Trophoblast cell (in vitro differentiated cells and primary cell): ENCODE measurements at regions not wholly inside any gene's neighbourhood (a gene's known extent, or its start where the extent isn't known, plus 50 kb on each side); places are given as distances from the start of the nearest gene placed in this dataset.

Experiments used
- DNase-seq, 2 donors: peaks; one replicate each; pipeline ENCODE4 v3.0.0-alpha.2; 2016
- H2AFZ ChIP-seq: 2 replicates; pipeline ENCODE4 v1.6.1; 2013; ENCODE audit warnings: low read length, moderate library complexity, mild to moderate bottlenecking; ENCODE audit not compliant: insufficient read depth, poor library complexity
- H2AK5ac ChIP-seq: 2 replicates; pipeline ENCODE4 v1.6.1; 2013; ENCODE audit warnings: mild to moderate bottlenecking, low read length
- H2BK120ac ChIP-seq: 2 replicates; pipeline ENCODE4 v1.6.1; 2013; ENCODE audit warnings: low read length, mild to moderate bottlenecking, moderate library complexity; ENCODE audit not compliant: insufficient read depth, poor library complexity
- H2BK12ac ChIP-seq: 2 replicates; pipeline ENCODE4 v1.6.1; 2013; ENCODE audit warnings: mild to moderate bottlenecking, low read length, moderate library complexity
- H2BK5ac ChIP-seq: 2 replicates; pipeline ENCODE4 v1.6.1; 2013; ENCODE audit warnings: low read length, low read depth, moderate library complexity, mild to moderate bottlenecking; ENCODE audit not compliant: poor library complexity
- H3K14ac ChIP-seq: 2 replicates; pipeline ENCODE4 v1.6.1; 2013; ENCODE audit warnings: mild to moderate bottlenecking, low read length
- H3K18ac ChIP-seq: 2 replicates; pipeline ENCODE4 v1.6.1; 2013; ENCODE audit warnings: mild to moderate bottlenecking, low read length
- H3K23ac ChIP-seq: 2 replicates; pipeline ENCODE4 v1.6.1; 2013; ENCODE audit warnings: low read length
- H3K27ac ChIP-seq: 2 replicates; pipeline ENCODE4 v1.5.1; 2013; ENCODE audit warnings: low read depth, mild to moderate bottlenecking, inconsistent platforms, low read length, moderate library complexity
- H3K27me3 ChIP-seq: 2 replicates; pipeline ENCODE4 v1.6.1; 2013; ENCODE audit warnings: inconsistent platforms, mild to moderate bottlenecking, low read length, moderate library complexity; ENCODE audit not compliant: insufficient read depth
- H3K36me3 ChIP-seq, 2 experiments: 1 replicate in 1 of 2; 2 replicates in 1 of 2; pipeline ENCODE4 v1.6.1; 2013; ENCODE audit warnings: low read length in 2 of 2, mild to moderate bottlenecking in 2 of 2, moderate library complexity in 1 of 2; ENCODE audit not compliant: insufficient read depth in 2 of 2, control insufficient read depth in 1 of 2
- H3K4ac ChIP-seq: 2 replicates; pipeline ENCODE4 v1.6.1; 2013; ENCODE audit warnings: low read depth, mild to moderate bottlenecking, low read length, moderate library complexity
- H3K4me1 ChIP-seq, 2 experiments: 1 replicate in 1 of 2; 2 replicates in 1 of 2; pipeline ENCODE4 v1.6.1; 2013; ENCODE audit warnings: low read length in 2 of 2, mild to moderate bottlenecking in 2 of 2, moderate library complexity in 1 of 2; ENCODE audit not compliant: insufficient read depth in 2 of 2, control insufficient read depth in 1 of 2
- H3K4me2 ChIP-seq: 2 replicates; pipeline ENCODE4 v1.6.1; 2013; ENCODE audit warnings: inconsistent platforms, mild to moderate bottlenecking, low read length, moderate library complexity
- H3K4me3 ChIP-seq: 2 replicates; pipeline ENCODE4 v1.5.1; 2013; ENCODE audit warnings: mild to moderate bottlenecking, low read depth, low read length, inconsistent platforms
- H3K79me1 ChIP-seq: one replicate; pipeline ENCODE4 v1.6.1; 2013; ENCODE audit warnings: low read length
- H3K79me2 ChIP-seq: 2 replicates; pipeline ENCODE4 v1.6.1; 2013; ENCODE audit warnings: low read length, mild to moderate bottlenecking; ENCODE audit not compliant: control insufficient read depth, insufficient read depth, poor library complexity
- H3K9ac ChIP-seq: 2 replicates; pipeline ENCODE4 v1.6.1; 2013; ENCODE audit warnings: mild to moderate bottlenecking, low read length
- H3K9me3 ChIP-seq: 2 replicates; pipeline ENCODE4 v1.6.1; 2013; ENCODE audit warnings: low read depth, mild to moderate bottlenecking, control low read depth, inconsistent platforms, low read length; ENCODE audit not compliant: insufficient read depth
- H4K12ac ChIP-seq: 2 replicates; pipeline ENCODE4 v1.6.1; 2013; ENCODE audit warnings: low read depth, mild to moderate bottlenecking, low read length, moderate library complexity
- H4K8ac ChIP-seq: 2 replicates; pipeline ENCODE4 v1.6.1; 2013; ENCODE audit warnings: low read depth, mild to moderate bottlenecking, low read length, moderate library complexity
- H4K91ac ChIP-seq: one replicate; pipeline ENCODE4 v1.6.1; 2013; ENCODE audit warnings: low read depth, mild to moderate bottlenecking, low read length, moderate library complexity
- WGBS: extraction: QIAGEN DNeasy Blood & Tissue Kit; methylation state at CpG from one replicate; pipeline ENCODE4 v1.1.7; 2013; ENCODE audit warnings: missing lambda C conversion rate; ENCODE audit not compliant: insufficient read length, insufficient coverage; ENCODE audit errors: extremely low coverage; 5-methylcytosine and 5-hydroxymethylcytosine counted together

- no peak overlapping the region for H4K12ac ChIP-seq
- no peaks in the 10 kb centered on the region for H3K79me2 ChIP-seq
- no peak overlapping the region for H3K14ac ChIP-seq
- no peak overlapping the region for H2AK5ac ChIP-seq
- no peak overlapping the region for H3K23ac ChIP-seq
- H3K9me3 ChIP-seq = peaks cover 3% of the 10 kb centered on the region
- no peak overlapping the region for H4K8ac ChIP-seq
- H2BK5ac ChIP-seq = no peak overlapping the region
- no peak overlapping the region for H3K9ac ChIP-seq
- H3K4me1 ChIP-seq = no peaks in the 10 kb centered on the region
- H3K79me1 ChIP-seq = no peaks in the 10 kb centered on the region
- WGBS = no CpG with 5 or more reads among the region's 1 CpG
- no peak overlapping the region for H3K18ac ChIP-seq
- no peaks in the 10 kb centered on the region for H3K27me3 ChIP-seq
- H2BK12ac ChIP-seq = no peak overlapping the region
- no peak for DNase-seq
- no peak overlapping the region for H3K4me3 ChIP-seq
- H2BK120ac ChIP-seq = no peak overlapping the region
- no peak overlapping the region for H4K91ac ChIP-seq
- H3K27ac ChIP-seq = no peak overlapping the region
- H2AFZ ChIP-seq = no peak overlapping the region
- H3K36me3 ChIP-seq = no peaks in the 10 kb centered on the region
- H3K4ac ChIP-seq = no peak overlapping the region
- H3K4me2 ChIP-seq = no peak overlapping the region
These were observed 884.3 kb upstream of the TSPY4 start for GRCh38 chrY:8452963-8453362.

- Histone ChIP-seq H3K4me1 (no peaks in the 10 kb centered on the region), H3K9me3 (no peaks in the 10 kb centered on the region), H3K36me3 (no peaks in the 10 kb centered on the region), H3K18ac (no peak overlapping the region), H3K4me2 (no peak overlapping the region), H4K8ac (no peak overlapping the region), H3K4ac (no peak overlapping the region), H3K27me3 (no peaks in the 10 kb centered on the region), H2AK5ac (no peak overlapping the region), H3K9ac (no peak overlapping the region), H3K14ac (no peak overlapping the region), H3K79me2 (no peaks in the 10 kb centered on the region), H3K79me1 (no peaks in the 10 kb centered on the region), H3K23ac (no peak overlapping the region), H4K91ac (no peak overlapping the region), H2AFZ (no peak overlapping the region), H4K12ac (no peak overlapping the region), H3K27ac (no peak overlapping the region), H3K4me3 (no peak overlapping the region), H2BK5ac (no peak overlapping the region), H2BK120ac (no peak overlapping the region), H2BK12ac (no peak overlapping the region)
- DNase-seq = no peak
These were observed 870.5 kb upstream of the TSPY4 start for GRCh38 chrY:8466813-8467212.

GRCh38 chrY:8470249-8470648 is 867.0 kb upstream of the TSPY4 start:
- H3K14ac ChIP-seq = no peak overlapping the region
- no peak overlapping the region for H2BK5ac ChIP-seq
- H4K8ac ChIP-seq = no peak overlapping the region
- H3K9me3 ChIP-seq = no peaks in the 10 kb centered on the region
- no peak overlapping the region for H3K27ac ChIP-seq
- H4K91ac ChIP-seq = no peak overlapping the region
- H3K4ac ChIP-seq = no peak overlapping the region
- no peak overlapping the region for H2AK5ac ChIP-seq
- H3K9ac ChIP-seq = no peak overlapping the region
- no peak overlapping the region for H2AFZ ChIP-seq
- no peaks in the 10 kb centered on the region for H3K4me1 ChIP-seq
- no peaks in the 10 kb centered on the region for H3K27me3 ChIP-seq
- H3K4me3 ChIP-seq = no peak overlapping the region
- no peak overlapping the region for H3K18ac ChIP-seq
- H2BK120ac ChIP-seq = no peak overlapping the region
- no peaks in the 10 kb centered on the region for H3K79me1 ChIP-seq
- no peaks in the 10 kb centered on the region for H3K36me3 ChIP-seq
- DNase-seq = no peak
- H4K12ac ChIP-seq = no peak overlapping the region
- H3K79me2 ChIP-seq = no peaks in the 10 kb centered on the region
- H3K23ac ChIP-seq = no peak overlapping the region
- H3K4me2 ChIP-seq = no peak overlapping the region
- H2BK12ac ChIP-seq = no peak overlapping the region
- WGBS = no CpG with 5 or more reads among the region's 2 CpGs

GRCh38 chrY:8479141-8479540 is 858.1 kb upstream of the TSPY4 start:
- H3K9ac ChIP-seq = no peak overlapping the region
- H3K14ac ChIP-seq = no peak overlapping the region
- H4K8ac ChIP-seq = no peak overlapping the region
- no peak overlapping the region for H2BK120ac ChIP-seq
- peaks cover under 1% of the 10 kb centered on the region for H3K9me3 ChIP-seq
- no peaks in the 10 kb centered on the region for H3K79me2 ChIP-seq
- H2AK5ac ChIP-seq = no peak overlapping the region
- no peak overlapping the region for H3K18ac ChIP-seq
- no peak overlapping the region for H2BK5ac ChIP-seq
- no peaks in the 10 kb centered on the region for H3K79me1 ChIP-seq
- no peaks in the 10 kb centered on the region for H3K4me1 ChIP-seq
- H3K23ac ChIP-seq = no peak overlapping the region
- no peak overlapping the region for H4K12ac ChIP-seq
- H3K4me3 ChIP-seq = no peak overlapping the region
- H3K27me3 ChIP-seq = no peaks in the 10 kb centered on the region
- no peak for DNase-seq
- no peak overlapping the region for H3K27ac ChIP-seq
- H2AFZ ChIP-seq = no peak overlapping the region
- no peaks in the 10 kb centered on the region for H3K36me3 ChIP-seq
- no peak overlapping the region for H2BK12ac ChIP-seq
- no peak overlapping the region for H4K91ac ChIP-seq
- H3K4ac ChIP-seq = no peak overlapping the region
- no peak overlapping the region for H3K4me2 ChIP-seq

GRCh38 chrY:8488955-8489354 is 848.3 kb upstream of the TSPY4 start:
- Histone ChIP-seq H2BK5ac (no peak overlapping the region), H4K91ac (no peak overlapping the region), H3K14ac (no peak overlapping the region), H3K4me2 (no peak overlapping the region), H3K79me1 (no peaks in the 10 kb centered on the region), H3K4me1 (no peaks in the 10 kb centered on the region), H3K27ac (no peak overlapping the region), H3K23ac (no peak overlapping the region), H2AK5ac (no peak overlapping the region), H3K4me3 (no peak overlapping the region), H2AFZ (no peak overlapping the region), H3K9me3 (peaks cover 3% of the 10 kb centered on the region), H3K27me3 (no peaks in the 10 kb centered on the region), H3K9ac (no peak overlapping the region), H3K36me3 (no peaks in the 10 kb centered on the region), H2BK12ac (no peak overlapping the region), H4K12ac (no peak overlapping the region), H4K8ac (no peak overlapping the region), H3K18ac (no peak overlapping the region), H3K79me2 (no peaks in the 10 kb centered on the region), H2BK120ac (no peak overlapping the region), H3K4ac (no peak overlapping the region)
- DNase-seq = peak in 1 of 2 donors; percentile 74
- no CpG with 5 or more reads among the region's 1 CpG for WGBS
